ENCODE measurements at regions not wholly inside any gene's neighbourhood (a gene's known extent, or its start where the extent isn't known, plus 50 kb on each side); places are given as distances from the start of the nearest gene placed in this dataset.

DNA sequence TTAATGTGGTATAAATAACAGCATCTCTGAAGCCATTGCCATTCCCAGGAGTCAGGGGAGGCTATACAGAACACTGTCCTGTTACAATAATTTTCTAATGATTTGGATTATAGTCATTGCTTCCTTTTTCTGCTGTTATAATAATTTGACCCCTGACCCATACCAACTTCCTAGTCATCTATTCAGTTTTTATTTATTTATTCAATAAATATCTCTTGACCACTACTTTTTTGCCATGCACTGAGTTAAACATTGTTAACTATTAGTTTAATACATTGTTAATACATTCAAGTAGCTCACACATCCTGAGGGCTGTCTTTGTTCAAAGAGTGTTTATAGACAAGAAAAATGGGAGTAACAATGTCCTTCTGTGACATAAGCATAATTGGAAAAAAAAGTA lies 235.5 kb upstream of the MEOX2 start:
- Histone ChIP-seq H3K36me3 (ENCODE audit: insufficient read depth, low read length) (no peaks in the 10 kb centered on the region), H3K4me1 (ENCODE audit: insufficient read depth, low read length) (peaks cover 4% of the 10 kb centered on the region), H3K9ac (ENCODE audit: low read length) (no peak overlapping the region), H3K27me3 (ENCODE audit: control insufficient read depth in 1 of 2, insufficient read depth in 2 of 2, low read length in 2 of 2) (no peaks in the 10 kb centered on the region), H3K9me3 (ENCODE audit: low read length) (no peaks in the 10 kb centered on the region), H3K4me3 (ENCODE audit: low read depth in 1 of 2, low read length in 2 of 2) (no peak overlapping the region), H3K27ac (ENCODE audit: low read depth, low read length) (no peak overlapping the region)

DNA sequence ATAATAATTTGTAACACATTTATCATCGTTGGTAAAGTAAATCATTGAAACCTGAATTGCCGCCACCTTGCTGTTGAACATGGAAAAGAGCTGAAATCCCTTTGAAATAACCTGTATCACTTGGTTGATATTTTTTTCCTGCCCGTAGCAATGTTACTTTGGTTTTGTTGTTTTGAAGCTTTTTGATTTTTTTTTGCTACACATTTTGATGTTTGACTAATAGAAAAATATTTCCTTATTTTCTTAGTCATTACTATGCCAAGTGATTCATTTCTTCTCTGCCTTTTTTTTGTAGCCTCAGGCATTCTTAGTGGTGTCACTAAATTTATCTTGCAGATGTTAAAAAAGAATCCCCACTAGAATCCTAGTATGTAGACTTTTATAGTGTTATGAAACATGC lies 235.1 kb upstream of the MEOX2 start:
- no peak overlapping the region for H3K27ac ChIP-seq (ENCODE audit: low read depth, low read length)
- H3K4me1 ChIP-seq (ENCODE audit: insufficient read depth, low read length) = peaks cover 8% of the 10 kb centered on the region
- H3K4me3 ChIP-seq (ENCODE audit: low read depth in 1 of 2, low read length in 2 of 2) = no peak overlapping the region
- no peaks in the 10 kb centered on the region for H3K27me3 ChIP-seq (ENCODE audit: control insufficient read depth in 1 of 2, insufficient read depth in 2 of 2, low read length in 2 of 2)
- no peaks in the 10 kb centered on the region for H3K9me3 ChIP-seq (ENCODE audit: low read length)
- H3K36me3 ChIP-seq (ENCODE audit: insufficient read depth, low read length) = no peaks in the 10 kb centered on the region
- no peak overlapping the region for H3K9ac ChIP-seq (ENCODE audit: low read length)

DNA sequence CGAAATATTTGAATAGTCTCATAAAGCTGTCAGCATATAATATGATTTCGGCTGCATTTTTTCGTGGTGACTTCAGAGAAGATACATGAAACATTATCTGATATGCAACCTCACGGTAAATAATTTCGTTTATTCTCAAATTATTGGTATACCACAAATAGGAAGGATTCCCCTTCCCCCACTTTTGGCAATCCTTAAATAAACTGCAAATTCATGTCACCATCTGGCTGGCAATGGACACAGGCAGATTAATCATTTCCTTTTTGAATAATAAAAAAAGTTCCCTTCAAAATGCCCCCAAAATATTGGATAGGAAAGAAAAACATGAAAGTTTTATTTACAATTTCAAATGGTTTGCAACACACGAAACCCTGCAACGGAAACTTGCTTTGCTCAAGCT lies 234.5 kb upstream of the MEOX2 start:
- Histone ChIP-seq H3K4me3 (ENCODE audit: low read depth in 1 of 2, low read length in 2 of 2) (no peak overlapping the region), H3K27me3 (ENCODE audit: control insufficient read depth in 1 of 2, insufficient read depth in 2 of 2, low read length in 2 of 2) (no peaks in the 10 kb centered on the region), H3K9me3 (ENCODE audit: low read length) (no peaks in the 10 kb centered on the region)

DNA sequence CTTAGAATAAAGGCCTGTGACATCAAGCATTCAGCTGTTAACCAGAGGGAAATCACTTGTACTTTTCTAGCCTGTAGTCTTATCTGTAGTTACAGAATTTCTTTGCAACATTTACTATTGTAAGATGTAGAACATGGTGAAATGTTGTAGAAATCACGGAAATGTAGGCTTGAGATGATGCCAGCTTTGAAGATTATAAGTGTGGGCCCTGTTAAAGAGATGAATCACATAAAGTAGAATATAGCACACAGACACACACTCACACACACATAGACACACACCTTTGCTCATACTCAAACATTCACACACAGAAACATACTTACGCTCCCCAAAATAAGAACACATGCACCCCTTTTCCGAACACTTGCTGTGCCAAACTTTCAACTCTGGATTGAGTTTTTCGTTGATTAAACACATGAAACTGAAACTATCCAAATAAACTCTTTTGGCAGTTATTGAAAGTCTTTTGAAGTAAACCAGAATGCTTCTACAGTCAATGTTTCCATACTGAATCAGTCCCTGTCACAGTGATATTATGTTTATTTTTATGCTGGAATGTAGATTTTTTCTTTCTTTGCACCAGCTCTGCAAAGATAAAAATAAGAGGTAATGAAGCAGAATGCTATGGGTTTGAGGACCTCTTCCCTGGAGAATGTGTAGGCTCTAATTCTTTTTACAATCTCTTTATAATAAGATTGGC lies 230.3 kb upstream of the MEOX2 start:
- Histone ChIP-seq H3K9me3 (ENCODE audit: low read length) (no peaks in the 10 kb centered on the region), H3K27me3 (ENCODE audit: control insufficient read depth in 1 of 2, insufficient read depth in 2 of 2, low read length in 2 of 2) (no peaks in the 10 kb centered on the region), H3K27ac (ENCODE audit: low read depth, low read length) (peak overlapping the region; percentile 60), H3K36me3 (ENCODE audit: insufficient read depth, low read length) (no peaks in the 10 kb centered on the region), H3K9ac (ENCODE audit: low read length) (no peak overlapping the region), H3K4me3 (ENCODE audit: low read depth in 1 of 2, low read length in 2 of 2) (no peak overlapping the region), H3K4me1 (ENCODE audit: insufficient read depth, low read length) (peaks cover 12% of the 10 kb centered on the region)

More for the DNA sequence above, 234.5 kb upstream of the MEOX2 start:
- Histone ChIP-seq H3K27ac (ENCODE audit: low read depth, low read length) (no peak overlapping the region), H3K4me1 (ENCODE audit: insufficient read depth, low read length) (peaks cover 8% of the 10 kb centered on the region), H3K36me3 (ENCODE audit: insufficient read depth, low read length) (no peaks in the 10 kb centered on the region), H3K9ac (ENCODE audit: low read length) (no peak overlapping the region)

DNA sequence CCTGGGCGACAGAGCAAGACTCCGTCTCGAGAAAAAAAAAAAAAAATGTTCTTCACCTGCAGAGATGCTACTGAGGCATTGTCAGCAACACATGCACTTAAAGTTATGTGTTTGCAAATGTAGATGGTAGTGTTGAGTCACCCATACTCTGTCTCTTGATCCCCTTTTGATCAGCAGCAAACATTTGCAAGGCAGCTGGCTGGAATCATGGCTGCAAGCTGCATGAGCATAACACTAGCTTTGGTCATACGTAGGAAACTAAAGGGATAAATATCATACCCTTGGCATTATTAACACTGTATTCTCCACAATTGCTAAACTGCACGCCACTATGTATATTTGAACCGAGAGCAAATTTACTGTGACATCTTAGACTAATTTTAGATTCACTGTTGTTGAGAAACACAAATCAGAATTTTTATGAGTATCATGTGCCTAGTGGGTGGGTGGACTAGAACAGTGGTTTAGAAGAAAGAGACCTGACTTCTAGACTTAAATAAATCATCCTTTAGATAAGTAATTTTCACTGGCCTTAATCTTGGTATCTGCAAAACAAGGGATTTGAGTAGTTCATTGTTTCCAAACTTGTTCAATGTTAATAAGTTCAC lies 229.3 kb upstream of the MEOX2 start:
- Histone ChIP-seq H3K27ac (ENCODE audit: low read depth, low read length) (no peak overlapping the region), H3K4me3 (ENCODE audit: low read depth in 1 of 2, low read length in 2 of 2) (no peak overlapping the region), H3K9me3 (ENCODE audit: low read length) (no peaks in the 10 kb centered on the region), H3K9ac (ENCODE audit: low read length) (no peak overlapping the region), H3K36me3 (ENCODE audit: insufficient read depth, low read length) (no peaks in the 10 kb centered on the region), H3K27me3 (ENCODE audit: control insufficient read depth in 1 of 2, insufficient read depth in 2 of 2, low read length in 2 of 2) (no peaks in the 10 kb centered on the region), H3K4me1 (ENCODE audit: insufficient read depth, low read length) (peaks cover 12% of the 10 kb centered on the region)

DNA sequence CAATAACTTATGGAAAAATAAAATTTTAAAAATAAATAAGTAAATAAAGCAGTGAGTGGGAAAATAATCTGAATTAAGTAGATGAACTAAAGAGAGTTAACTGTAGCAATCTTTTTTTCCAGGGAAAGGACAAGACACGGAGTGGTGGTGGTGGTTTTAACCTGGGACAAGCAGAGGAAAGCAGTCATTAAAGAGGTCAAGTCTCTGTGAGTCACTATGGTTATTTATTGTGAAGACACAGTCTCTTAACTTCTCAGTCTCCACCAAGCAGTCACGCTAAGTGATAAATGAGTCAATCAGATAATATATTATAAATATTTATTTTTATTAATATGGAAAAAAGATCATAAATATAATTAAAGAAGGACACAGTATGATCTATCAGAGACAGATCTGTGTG lies 228.1 kb upstream of the MEOX2 start:
- Histone ChIP-seq H3K4me1 (ENCODE audit: insufficient read depth, low read length) (peaks cover 12% of the 10 kb centered on the region), H3K27me3 (ENCODE audit: control insufficient read depth in 1 of 2, insufficient read depth in 2 of 2, low read length in 2 of 2) (no peaks in the 10 kb centered on the region), H3K27ac (ENCODE audit: low read depth, low read length) (no peak overlapping the region), H3K9ac (ENCODE audit: low read length) (no peak overlapping the region), H3K9me3 (ENCODE audit: low read length) (no peaks in the 10 kb centered on the region), H3K4me3 (ENCODE audit: low read depth in 1 of 2, low read length in 2 of 2) (no peak overlapping the region), H3K36me3 (ENCODE audit: insufficient read depth, low read length) (no peaks in the 10 kb centered on the region)

DNA sequence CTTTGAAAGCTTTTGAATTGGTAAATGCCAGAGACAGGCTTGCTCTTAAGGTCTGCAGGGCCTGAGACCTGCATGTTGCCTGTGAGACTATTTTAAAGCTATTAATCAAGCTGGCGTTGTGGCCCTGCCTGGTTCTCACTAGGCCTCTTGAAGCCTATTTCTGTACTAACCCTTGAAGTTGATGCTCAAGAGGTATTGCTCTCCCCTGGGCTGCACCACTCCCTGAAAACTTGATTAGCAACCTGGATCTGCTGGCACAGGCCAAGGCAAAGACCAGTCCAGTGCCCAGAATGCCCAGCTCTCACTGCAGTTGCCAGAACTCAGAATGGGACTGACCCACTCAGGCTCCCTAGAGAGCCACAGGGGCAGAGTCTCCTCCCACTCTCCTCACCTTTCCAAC lies 220.0 kb upstream of the MEOX2 start:
- Histone ChIP-seq H3K27me3 (ENCODE audit: control insufficient read depth in 1 of 2, insufficient read depth in 2 of 2, low read length in 2 of 2) (no peaks in the 10 kb centered on the region), H3K9me3 (ENCODE audit: low read length) (no peaks in the 10 kb centered on the region), H3K4me3 (ENCODE audit: low read depth in 1 of 2, low read length in 2 of 2) (no peak overlapping the region), H3K36me3 (ENCODE audit: insufficient read depth, low read length) (no peaks in the 10 kb centered on the region), H3K4me1 (ENCODE audit: insufficient read depth, low read length) (peaks cover 26% of the 10 kb centered on the region), H3K27ac (ENCODE audit: low read depth, low read length) (no peak overlapping the region), H3K9ac (ENCODE audit: low read length) (no peak overlapping the region)

DNA sequence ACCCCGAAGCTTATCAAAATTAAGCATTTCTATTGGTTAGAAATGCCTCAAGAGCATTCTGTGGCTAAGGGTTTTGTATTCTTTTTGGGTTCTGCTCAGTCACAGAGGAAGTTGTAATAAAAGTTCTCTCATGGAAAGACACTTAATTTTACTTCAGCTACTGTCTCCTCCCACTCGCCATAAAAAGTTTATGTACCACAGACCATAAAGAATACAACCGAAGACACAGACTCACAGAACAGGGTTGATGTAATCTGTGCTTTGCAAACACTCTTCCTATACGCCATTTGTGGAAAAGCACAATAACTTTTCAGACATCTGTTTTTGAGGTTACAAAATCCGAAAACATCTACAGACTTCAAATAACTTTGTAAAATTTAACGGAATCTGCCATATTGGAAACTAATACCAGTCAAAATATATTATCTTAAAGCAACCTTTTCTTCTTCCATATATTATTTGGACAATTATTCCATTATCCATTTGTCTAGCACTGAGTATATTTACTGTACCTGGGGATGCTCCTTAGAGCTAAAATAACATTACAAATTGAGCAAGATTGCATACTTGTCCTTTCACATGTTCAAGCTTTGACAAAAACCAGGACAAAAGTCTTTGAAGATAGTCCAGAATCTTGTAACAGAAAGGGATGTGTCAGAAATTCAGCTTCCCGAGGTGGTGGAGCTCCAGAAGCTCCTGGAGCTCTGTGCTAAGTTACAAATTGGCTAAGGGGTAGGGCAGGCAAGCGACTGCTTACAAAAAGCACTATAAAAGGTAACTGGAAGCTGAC lies 219.0 kb upstream of the MEOX2 start:
- no peaks in the 10 kb centered on the region for H3K36me3 ChIP-seq (ENCODE audit: insufficient read depth, low read length)
- peaks cover 26% of the 10 kb centered on the region for H3K4me1 ChIP-seq (ENCODE audit: insufficient read depth, low read length)
- no peaks in the 10 kb centered on the region for H3K27me3 ChIP-seq (ENCODE audit: control insufficient read depth in 1 of 2, insufficient read depth in 2 of 2, low read length in 2 of 2)
- no peak overlapping the region for H3K4me3 ChIP-seq (ENCODE audit: low read depth in 1 of 2, low read length in 2 of 2)
- peak overlapping the region; percentile 42 for H3K27ac ChIP-seq (ENCODE audit: low read depth, low read length)
- no peaks in the 10 kb centered on the region for H3K9me3 ChIP-seq (ENCODE audit: low read length)
- no peak overlapping the region for H3K9ac ChIP-seq (ENCODE audit: low read length)

DNA sequence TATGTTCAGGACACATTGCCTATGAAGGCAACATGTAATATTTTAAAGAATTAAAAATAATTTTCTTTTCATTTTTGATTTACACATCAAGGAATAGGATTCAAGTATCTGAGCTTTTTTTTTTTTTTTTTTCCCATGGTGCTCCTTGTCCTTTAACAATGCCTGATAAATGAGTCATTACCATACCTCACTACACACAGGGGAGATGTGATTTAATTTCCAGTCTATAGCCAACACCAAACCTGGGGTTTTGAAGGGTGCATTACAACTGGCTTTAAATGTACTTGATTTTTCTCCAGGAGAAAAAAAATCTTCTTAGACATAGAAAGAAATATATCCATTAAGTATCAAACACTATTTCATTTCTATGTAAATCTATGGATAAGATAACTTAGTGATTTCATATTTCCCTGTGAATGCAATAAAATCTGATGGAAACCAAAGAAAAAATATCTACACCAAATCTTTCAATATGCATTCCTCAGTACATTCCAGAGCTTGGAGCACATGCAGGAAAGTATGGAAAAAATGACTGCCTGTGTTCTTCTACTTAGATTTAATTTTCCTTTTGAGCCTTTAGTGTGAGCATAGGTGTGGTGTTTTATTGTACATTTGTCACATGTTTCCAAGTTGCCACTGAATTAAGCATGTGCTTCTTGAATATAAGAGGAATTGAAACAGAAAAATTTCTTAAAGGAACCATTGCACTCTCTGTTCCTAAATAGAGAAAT lies 204.8 kb upstream of the MEOX2 start:
- Histone ChIP-seq H3K9me3 (ENCODE audit: low read length) (no peaks in the 10 kb centered on the region), H3K27ac (ENCODE audit: low read depth, low read length) (no peak overlapping the region), H3K4me3 (ENCODE audit: low read depth in 1 of 2, low read length in 2 of 2) (no peak overlapping the region), H3K36me3 (ENCODE audit: insufficient read depth, low read length) (no peaks in the 10 kb centered on the region), H3K27me3 (ENCODE audit: control insufficient read depth in 1 of 2, insufficient read depth in 2 of 2, low read length in 2 of 2) (no peaks in the 10 kb centered on the region), H3K4me1 (ENCODE audit: insufficient read depth, low read length) (peaks cover 9% of the 10 kb centered on the region), H3K9ac (ENCODE audit: low read length) (no peak overlapping the region)

DNA sequence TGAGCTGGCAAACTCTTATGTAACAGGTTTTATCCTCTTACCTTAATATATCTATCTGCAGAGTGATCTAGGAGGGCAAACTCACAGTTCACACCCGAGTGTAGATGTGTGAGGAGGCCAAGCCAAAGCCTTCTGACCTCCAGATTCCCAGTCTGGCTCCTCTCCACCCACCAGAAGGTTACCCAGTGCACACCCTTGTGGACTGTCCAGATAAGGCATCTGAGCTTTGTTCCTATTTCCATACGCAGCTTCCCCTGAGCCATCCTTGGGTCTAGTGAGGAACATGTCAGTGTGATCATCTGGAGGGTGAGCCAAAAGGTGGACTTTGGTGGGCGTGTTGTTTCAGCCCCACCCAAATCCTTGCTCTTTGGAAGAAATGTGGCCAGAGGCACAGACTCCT lies 203.0 kb upstream of the MEOX2 start:
- Histone ChIP-seq H3K27me3 (ENCODE audit: control insufficient read depth in 1 of 2, insufficient read depth in 2 of 2, low read length in 2 of 2) (no peaks in the 10 kb centered on the region), H3K27ac (ENCODE audit: low read depth, low read length) (no peak overlapping the region), H3K36me3 (ENCODE audit: insufficient read depth, low read length) (no peaks in the 10 kb centered on the region), H3K4me1 (ENCODE audit: insufficient read depth, low read length) (peaks cover 9% of the 10 kb centered on the region), H3K4me3 (ENCODE audit: low read depth in 1 of 2, low read length in 2 of 2) (no peak overlapping the region), H3K9ac (ENCODE audit: low read length) (no peak overlapping the region), H3K9me3 (ENCODE audit: low read length) (no peaks in the 10 kb centered on the region)

DNA sequence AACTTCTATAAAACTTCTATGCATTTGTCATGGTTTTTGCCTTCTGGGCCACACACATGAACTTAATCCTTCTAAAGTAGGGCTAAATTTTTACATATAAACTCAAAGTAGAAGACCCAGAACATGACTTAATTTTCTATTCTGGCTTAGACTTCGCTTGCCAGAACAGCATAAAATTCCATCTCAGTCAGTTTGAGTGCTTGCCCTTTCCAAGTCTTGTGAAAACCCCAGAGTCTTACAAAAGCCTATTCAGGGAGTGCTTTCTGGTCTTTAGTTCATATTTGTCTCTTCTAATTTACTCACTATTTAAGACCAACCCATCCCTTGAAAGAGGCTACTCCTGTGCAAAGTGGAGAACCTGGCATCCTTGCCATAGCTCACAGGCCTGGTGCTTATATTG lies 201.6 kb upstream of the MEOX2 start:
- Histone ChIP-seq H3K9me3 (ENCODE audit: low read length) (no peaks in the 10 kb centered on the region), H3K9ac (ENCODE audit: low read length) (no peak overlapping the region), H3K4me3 (ENCODE audit: low read depth in 1 of 2, low read length in 2 of 2) (no peak overlapping the region), H3K27ac (ENCODE audit: low read depth, low read length) (no peak overlapping the region), H3K4me1 (ENCODE audit: insufficient read depth, low read length) (peaks cover 9% of the 10 kb centered on the region), H3K27me3 (ENCODE audit: control insufficient read depth in 1 of 2, insufficient read depth in 2 of 2, low read length in 2 of 2) (no peaks in the 10 kb centered on the region), H3K36me3 (ENCODE audit: insufficient read depth, low read length) (no peaks in the 10 kb centered on the region)
